Ectodermal cell (in vitro differentiated cells): ENCODE measurements at regions not wholly inside any gene's neighbourhood (a gene's known extent, or its start where the extent isn't known, plus 50 kb on each side); places are given as distances from the start of the nearest gene placed in this dataset.

Experiments used
- H3K27ac ChIP-seq: 2 replicates; pipeline ENCODE4 v1.7.0; 2013; ENCODE audit warnings: mild to moderate bottlenecking, low read depth, low read length; ENCODE audit not compliant: insufficient read depth, poor library complexity, severe bottlenecking
- H3K27me3 ChIP-seq: 2 replicates; pipeline ENCODE4 v1.7.0; 2013; ENCODE audit warnings: mild to moderate bottlenecking, low read length; ENCODE audit not compliant: insufficient read depth, control insufficient read depth, poor library complexity, severe bottlenecking
- H3K36me3 ChIP-seq: one replicate; pipeline ENCODE4 v1.7.0; 2013; ENCODE audit warnings: low read length; ENCODE audit not compliant: control insufficient read depth, insufficient read depth
- H3K4me1 ChIP-seq: one replicate; pipeline ENCODE4 v1.7.0; 2013; ENCODE audit warnings: low read length; ENCODE audit not compliant: control insufficient read depth, insufficient read depth
- H3K4me3 ChIP-seq: 2 replicates; pipeline ENCODE4 v1.7.0; 2013; ENCODE audit warnings: low read depth, low read length, control low read depth; ENCODE audit not compliant: insufficient read depth
- H3K9me3 ChIP-seq: 2 replicates; pipeline ENCODE4 v1.7.0; 2013; ENCODE audit warnings: mild to moderate bottlenecking, low read length, moderate library complexity; ENCODE audit not compliant: control insufficient read depth
- WGBS, 2 experiments: methylation state at CpG; one replicate each; pipeline ENCODE4 v1.1.7; 2013; ENCODE audit warnings: missing lambda C conversion rate in 2 of 2; 5-methylcytosine and 5-hydroxymethylcytosine counted together

GRCh38 chr13:74865656-74866055 is 616.3 kb downstream of the TBC1D4 start:
- Histone ChIP-seq H3K36me3 (no peaks in the 10 kb centered on the region), H3K4me3 (no peak overlapping the region), H3K27ac (no peak overlapping the region), H3K9me3 (peaks cover 2% of the 10 kb centered on the region), H3K27me3 (no peaks in the 10 kb centered on the region), H3K4me1 (no peaks in the 10 kb centered on the region)

- 96% methylated on average over 1 of the region's 1 CpG for WGBS, 2 experiments
Observed at GRCh38 chr13:74860789-74861188, 621.2 kb downstream of the TBC1D4 start.

GRCh38 chr13:74850893-74851292 is 631.1 kb downstream of the TBC1D4 start:
- no peaks in the 10 kb centered on the region for H3K9me3 ChIP-seq
- no peak overlapping the region for H3K4me3 ChIP-seq
- H3K27me3 ChIP-seq, result no peaks in the 10 kb centered on the region
- no peaks in the 10 kb centered on the region for H3K4me1 ChIP-seq
- no peaks in the 10 kb centered on the region for H3K36me3 ChIP-seq
- 80 to 81% methylated on average over 2 of the region's 2 CpGs for WGBS, 2 experiments
- no peak overlapping the region for H3K27ac ChIP-seq

More at GRCh38 chr13:74860789-74861188, 621.2 kb downstream of the TBC1D4 start:
- H3K27ac ChIP-seq, result no peak overlapping the region
- H3K27me3 ChIP-seq, result no peaks in the 10 kb centered on the region
- no peak overlapping the region for H3K4me3 ChIP-seq
- H3K4me1 ChIP-seq, result no peaks in the 10 kb centered on the region
- H3K9me3 ChIP-seq, result no peaks in the 10 kb centered on the region
- no peaks in the 10 kb centered on the region for H3K36me3 ChIP-seq

- no peaks in the 10 kb centered on the region for H3K36me3 ChIP-seq
- H3K4me3 ChIP-seq, result no peak overlapping the region
- H3K27me3 ChIP-seq, result no peaks in the 10 kb centered on the region
- no peaks in the 10 kb centered on the region for H3K9me3 ChIP-seq
- no peak overlapping the region for H3K27ac ChIP-seq
- 81 to 96% methylated on average over 1 of the region's 1 CpG for WGBS, 2 experiments
- no peaks in the 10 kb centered on the region for H3K4me1 ChIP-seq
Observed at GRCh38 chr13:74847966-74848365, 634.0 kb downstream of the TBC1D4 start.

- H3K36me3 ChIP-seq, result no peaks in the 10 kb centered on the region
- no peaks in the 10 kb centered on the region for H3K4me1 ChIP-seq
- no peaks in the 10 kb centered on the region for H3K9me3 ChIP-seq
- H3K27me3 ChIP-seq, result no peaks in the 10 kb centered on the region
- H3K4me3 ChIP-seq, result no peak overlapping the region
- no peak overlapping the region for H3K27ac ChIP-seq
Observed at GRCh38 chr13:74845806-74846205, 636.2 kb downstream of the TBC1D4 start.

- no peaks in the 10 kb centered on the region for H3K27me3 ChIP-seq
- no peak overlapping the region for H3K27ac ChIP-seq
- H3K4me1 ChIP-seq, result no peaks in the 10 kb centered on the region
- WGBS, 2 experiments, result 99 to 100% methylated on average over 4 of the region's 4 CpGs
- no peaks in the 10 kb centered on the region for H3K9me3 ChIP-seq
- H3K36me3 ChIP-seq, result no peaks in the 10 kb centered on the region
- no peak overlapping the region for H3K4me3 ChIP-seq
Observed at GRCh38 chr13:74841651-74842050, 640.3 kb downstream of the TBC1D4 start.

GRCh38 chr13:74841123-74841522 is 640.8 kb downstream of the TBC1D4 start:
- no peak overlapping the region for H3K4me3 ChIP-seq
- H3K4me1 ChIP-seq, result no peaks in the 10 kb centered on the region
- WGBS, 2 experiments, result 93 to 96% methylated on average over 2 of the region's 2 CpGs
- no peaks in the 10 kb centered on the region for H3K9me3 ChIP-seq
- H3K27me3 ChIP-seq, result no peaks in the 10 kb centered on the region
- H3K27ac ChIP-seq, result no peak overlapping the region
- H3K36me3 ChIP-seq, result no peaks in the 10 kb centered on the region

GRCh38 chr13:74839656-74840055 is 642.3 kb downstream of the TBC1D4 start:
- H3K4me1 ChIP-seq, result no peaks in the 10 kb centered on the region
- no peaks in the 10 kb centered on the region for H3K27me3 ChIP-seq
- no peak overlapping the region for H3K27ac ChIP-seq
- no peaks in the 10 kb centered on the region for H3K36me3 ChIP-seq
- no peaks in the 10 kb centered on the region for H3K9me3 ChIP-seq
- H3K4me3 ChIP-seq, result no peak overlapping the region

GRCh38 chr13:74838096-74838495 is 643.9 kb downstream of the TBC1D4 start:
- Histone ChIP-seq H3K36me3 (no peaks in the 10 kb centered on the region), H3K27ac (no peak overlapping the region), H3K9me3 (no peaks in the 10 kb centered on the region), H3K4me3 (no peak overlapping the region), H3K27me3 (no peaks in the 10 kb centered on the region), H3K4me1 (no peaks in the 10 kb centered on the region)
- 94 to 98% methylated on average over 2 to 4 of the region's 5 CpGs for WGBS, 2 experiments

- Histone ChIP-seq H3K4me1 (no peaks in the 10 kb centered on the region), H3K27me3 (no peaks in the 10 kb centered on the region), H3K9me3 (no peaks in the 10 kb centered on the region), H3K4me3 (no peak overlapping the region), H3K36me3 (no peaks in the 10 kb centered on the region), H3K27ac (no peak overlapping the region)
- WGBS, 2 experiments, result 94 to 97% methylated on average over 1 of the region's 1 CpG
Observed at GRCh38 chr13:74836628-74837027, 645.3 kb downstream of the TBC1D4 start.

GRCh38 chr13:74835579-74835978 is 646.4 kb downstream of the TBC1D4 start:
- Histone ChIP-seq H3K4me1 (no peaks in the 10 kb centered on the region), H3K27me3 (no peaks in the 10 kb centered on the region), H3K27ac (no peak overlapping the region), H3K4me3 (no peak overlapping the region), H3K36me3 (no peaks in the 10 kb centered on the region), H3K9me3 (no peaks in the 10 kb centered on the region)
- 92 to 96% methylated on average over 1 of the region's 1 CpG for WGBS, 2 experiments
